Stimulated activated CD4-positive, alpha-beta T cell treated with anti-CD3 and anti-CD28 coated beads, Interleukin-4, amount 100 ng/mL, for 24 hours (primary cell): ENCODE measurements at regions not wholly inside any gene's neighbourhood (a gene's known extent, or its start where the extent isn't known, plus 50 kb on each side); places are given as distances from the start of the nearest gene placed in this dataset.

Experiments
- DNase-seq: peaks from one replicate; pipeline ENCODE4 v3.0.0-alpha.2; 2020

GRCh38 chr19:27652796-27653195, 1560.2 kb downstream of the UQCRFS1 start:
- no peak for DNase-seq

GRCh38 chr19:27652281-27652680, 1560.7 kb downstream of the UQCRFS1 start:
- DNase-seq = no peak

GRCh38 chr19:27647423-27647822, 1565.5 kb downstream of the UQCRFS1 start:
- DNase-seq = no peak

- DNase-seq = no peak
Observed at GRCh38 chr19:27635401-27635800, 1577.5 kb downstream of the UQCRFS1 start.

- no peak for DNase-seq
Observed at GRCh38 chr19:27618006-27618405, 1594.9 kb downstream of the UQCRFS1 start.

- no peak for DNase-seq
Observed at GRCh38 chr19:27580906-27581305, 1632.0 kb downstream of the UQCRFS1 start.
